Activated CD4-positive, alpha-beta memory T cell treated with anti-CD3 and anti-CD28 coated beads, Interleukin-2, amount 10 ng/mL, durations not matched to agents 7 days and 5 days (primary cell): ENCODE measurements at regions not wholly inside any gene's neighbourhood (a gene's known extent, or its start where the extent isn't known, plus 50 kb on each side); places are given as distances from the start of the nearest gene placed in this dataset.

ENCODE experiments used
- CTCF ChIA-PET: fragments of 350-600 bp; sonication (Branson Sonifier 250); formaldehyde crosslinking; loops from one replicate; lab custom pipeline; 2021; ENCODE audit warnings: antibody characterized with exemption, inconsistent platforms; lab: Charles Lee
- POLR2A ChIA-PET: fragments of 350-600 bp; sonication (Branson Sonifier 250); formaldehyde crosslinking; loops from one replicate; lab custom pipeline; 2021; ENCODE audit warnings: antibody characterized with exemption; lab: Charles Lee
- DNase-seq: peaks from one replicate; pipeline ENCODE4 v3.0.0-alpha.2; 2020
- H3K27ac Mint-ChIP-seq: one replicate; pipeline ENCODE4 v1.8.0; 2021; ENCODE audit warnings: mild to moderate bottlenecking, mixed read lengths
- H3K27me3 Mint-ChIP-seq: one replicate; pipeline ENCODE4 v1.8.0; 2021; ENCODE audit warnings: mixed read lengths
- H3K36me3 Mint-ChIP-seq: one replicate; pipeline ENCODE4 v1.8.0; 2021; ENCODE audit warnings: low read depth, mixed read lengths
- H3K4me1 Mint-ChIP-seq: one replicate; pipeline ENCODE4 v1.8.0; 2021; ENCODE audit warnings: mixed read lengths
- H3K4me3 Mint-ChIP-seq: one replicate; pipeline ENCODE4 v1.8.0; 2021; ENCODE audit warnings: mild to moderate bottlenecking, mixed read lengths
- H3K9me3 Mint-ChIP-seq: one replicate; pipeline ENCODE4 v1.8.0; 2021; ENCODE audit warnings: mixed read lengths

DNA sequence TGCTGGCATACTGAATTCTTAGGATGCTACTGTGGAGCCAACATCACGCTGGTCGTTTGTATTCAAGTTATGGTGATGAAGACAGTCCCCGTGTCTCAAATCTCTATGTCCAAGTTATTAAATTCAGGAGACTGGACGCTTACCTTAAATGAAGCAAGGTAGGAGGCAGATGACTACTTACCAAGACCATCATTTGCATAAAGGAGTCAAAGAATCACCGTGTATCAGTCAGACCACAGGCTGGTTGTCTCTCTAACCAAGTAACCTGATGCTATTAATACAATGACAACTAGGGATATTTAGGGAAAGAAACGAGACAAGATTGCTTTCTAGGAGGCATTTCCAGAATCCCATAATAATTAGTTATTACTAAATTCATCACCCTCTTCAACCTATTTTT, 78.1 kb upstream of the FRMD6 start:
- Mint-ChIP-seq H3K36me3 (no peaks in the 10 kb centered on the region), H3K9me3 (no peaks in the 10 kb centered on the region), H3K27ac (no peak overlapping the region), H3K27me3 (peaks cover 35% of the 10 kb centered on the region), H3K4me3 (no peak overlapping the region), H3K4me1 (peaks cover 13% of the 10 kb centered on the region)
- POLR2A ChIA-PET, result no interaction called here
- no peak for DNase-seq
- CTCF ChIA-PET, result no interaction called here

DNA sequence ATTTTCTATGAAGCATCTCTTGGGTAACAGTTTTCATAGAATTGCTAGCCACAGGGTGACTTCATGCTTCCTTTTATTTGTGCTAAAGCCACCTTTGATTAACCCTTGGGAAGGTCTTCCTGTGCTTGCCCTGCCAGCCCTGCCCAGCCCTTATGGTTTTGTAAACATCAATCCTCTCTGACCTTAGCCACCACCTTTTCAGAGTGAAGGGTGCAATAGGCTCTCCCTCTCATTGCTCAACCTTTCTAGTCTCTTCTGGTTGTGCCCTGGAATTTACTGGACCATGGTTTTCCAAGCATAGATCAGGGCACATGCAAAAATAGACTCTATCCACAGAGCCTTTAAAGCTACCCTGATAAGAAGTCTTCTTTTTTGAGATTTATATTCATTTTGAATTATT, 77.7 kb upstream of the FRMD6 start:
- no peaks in the 10 kb centered on the region for H3K36me3 Mint-ChIP-seq
- peaks cover 36% of the 10 kb centered on the region for H3K27me3 Mint-ChIP-seq
- CTCF ChIA-PET, result no interaction called here
- DNase-seq, result no peak
- POLR2A ChIA-PET, result no interaction called here
- H3K4me3 Mint-ChIP-seq, result no peak overlapping the region
- no peak overlapping the region for H3K27ac Mint-ChIP-seq
- no peaks in the 10 kb centered on the region for H3K9me3 Mint-ChIP-seq
- peaks cover 15% of the 10 kb centered on the region for H3K4me1 Mint-ChIP-seq

DNA sequence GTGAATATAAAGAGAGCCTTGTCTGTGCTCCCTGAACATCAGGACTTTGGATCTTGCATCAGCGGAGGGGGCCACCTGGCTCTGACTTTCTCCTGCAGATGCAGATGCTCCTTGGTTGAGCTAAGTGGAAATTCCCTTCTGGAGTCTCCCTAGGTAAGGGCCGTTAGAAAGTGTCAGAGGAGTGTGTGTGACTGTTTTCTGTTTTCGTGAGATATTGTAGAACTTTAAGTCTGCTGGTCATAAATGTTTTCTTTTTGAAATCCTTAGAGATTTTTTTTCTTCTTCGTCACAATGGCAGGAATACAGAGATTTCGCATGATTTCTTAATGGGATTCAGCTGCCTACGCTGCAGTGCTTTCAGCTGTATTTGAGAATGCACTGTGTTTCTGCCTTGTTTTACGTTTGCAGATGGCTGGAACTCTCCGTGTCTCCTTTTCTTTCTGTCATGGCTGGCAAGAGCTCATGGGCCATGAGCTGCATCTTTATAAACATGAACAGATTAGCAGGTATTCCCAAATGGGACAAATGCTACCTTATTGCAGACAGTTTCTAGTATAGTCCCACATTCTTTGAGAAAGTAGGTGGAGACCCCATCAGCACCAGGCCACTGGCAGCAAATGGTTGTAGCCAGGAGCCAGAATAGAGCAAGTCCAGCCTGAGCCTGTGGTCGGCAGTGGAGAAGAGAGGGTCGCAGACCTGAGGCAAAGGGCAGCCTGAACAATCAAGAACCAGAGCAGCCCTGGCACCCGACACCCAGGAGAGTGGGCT, 76.2 kb upstream of the FRMD6 start:
- Mint-ChIP-seq H3K27me3 (peaks cover 47% of the 10 kb centered on the region), H3K4me1 (peaks cover 15% of the 10 kb centered on the region), H3K36me3 (no peaks in the 10 kb centered on the region), H3K4me3 (no peak overlapping the region), H3K9me3 (no peaks in the 10 kb centered on the region), H3K27ac (no peak overlapping the region)
- CTCF ChIA-PET, result no interaction called here
- POLR2A ChIA-PET, result no interaction called here
- DNase-seq, result no peak

DNA sequence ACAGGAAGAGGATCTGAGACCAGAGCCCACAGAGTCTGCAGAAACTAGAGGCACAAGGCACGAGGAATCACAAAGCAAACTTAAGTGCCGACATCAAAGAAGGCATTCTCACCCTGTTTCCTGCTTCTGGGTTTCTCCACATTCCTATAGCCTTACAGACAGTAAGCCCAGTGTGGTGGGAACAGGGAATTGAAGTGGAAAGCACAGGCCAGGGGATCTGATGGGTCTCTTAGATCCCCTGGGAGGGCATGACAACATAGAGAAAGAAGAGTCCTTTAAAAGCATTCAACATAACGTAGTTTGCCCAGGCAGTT, 75.6 kb upstream of the FRMD6 start:
- ChIA-PET POLR2A (no interaction called here), CTCF (no interaction called here)
- Mint-ChIP-seq H3K9me3 (no peaks in the 10 kb centered on the region), H3K4me1 (peaks cover 15% of the 10 kb centered on the region), H3K27me3 (peaks cover 50% of the 10 kb centered on the region), H3K36me3 (no peaks in the 10 kb centered on the region), H3K27ac (no peak overlapping the region), H3K4me3 (no peak overlapping the region)
- DNase-seq, result no peak

DNA sequence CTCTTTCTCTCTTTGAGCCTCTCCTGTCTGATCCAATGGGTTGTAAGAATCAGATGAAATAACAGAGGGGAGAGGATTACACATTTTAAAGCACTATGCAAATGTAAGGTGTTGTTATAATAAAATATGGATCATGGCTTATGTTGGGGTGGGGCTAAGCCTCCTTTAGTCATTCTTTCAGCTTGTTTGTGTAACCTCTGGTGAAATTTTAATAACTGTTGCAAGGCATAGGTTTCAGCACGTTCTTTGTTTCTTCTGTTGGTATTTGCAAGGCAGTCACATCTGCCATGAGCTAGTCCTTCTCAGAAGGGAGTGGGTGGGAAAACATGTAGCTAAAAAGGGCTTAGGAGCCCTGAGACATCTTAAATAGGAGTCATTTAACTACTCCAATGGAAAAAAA, 74.8 kb upstream of the FRMD6 start:
- DNase-seq, result no peak
- Mint-ChIP-seq H3K4me1 (peaks cover 15% of the 10 kb centered on the region), H3K9me3 (no peaks in the 10 kb centered on the region), H3K36me3 (no peaks in the 10 kb centered on the region), H3K27ac (no peak overlapping the region), H3K27me3 (peaks cover 55% of the 10 kb centered on the region), H3K4me3 (no peak overlapping the region)
- ChIA-PET POLR2A (no interaction called here), CTCF (no interaction called here)

DNA sequence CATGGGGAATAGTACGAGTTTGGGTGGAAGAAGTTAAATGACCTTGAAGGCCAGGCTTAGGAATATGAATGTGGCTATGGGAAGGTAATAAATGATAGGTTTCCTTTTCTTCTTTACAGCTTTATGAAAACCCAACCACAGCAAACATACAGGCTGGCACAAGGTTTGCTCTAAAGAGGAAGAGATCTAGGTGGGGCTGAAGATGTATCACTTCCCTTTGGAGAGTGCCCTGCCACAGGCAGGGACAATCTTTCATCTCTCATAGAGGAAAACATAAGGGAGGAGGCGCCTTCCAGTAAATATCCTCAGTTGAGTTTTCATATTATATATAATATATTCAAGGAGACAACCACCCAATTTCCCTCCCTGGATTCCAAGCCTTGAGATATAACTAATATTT, 72.9 kb upstream of the FRMD6 start:
- no peak overlapping the region for H3K4me3 Mint-ChIP-seq
- peaks cover 9% of the 10 kb centered on the region for H3K4me1 Mint-ChIP-seq
- CTCF ChIA-PET, result no interaction called here
- H3K9me3 Mint-ChIP-seq, result no peaks in the 10 kb centered on the region
- no peaks in the 10 kb centered on the region for H3K36me3 Mint-ChIP-seq
- DNase-seq, result no peak
- POLR2A ChIA-PET, result no interaction called here
- H3K27ac Mint-ChIP-seq, result no peak overlapping the region
- H3K27me3 Mint-ChIP-seq, result peaks cover 55% of the 10 kb centered on the region

DNA sequence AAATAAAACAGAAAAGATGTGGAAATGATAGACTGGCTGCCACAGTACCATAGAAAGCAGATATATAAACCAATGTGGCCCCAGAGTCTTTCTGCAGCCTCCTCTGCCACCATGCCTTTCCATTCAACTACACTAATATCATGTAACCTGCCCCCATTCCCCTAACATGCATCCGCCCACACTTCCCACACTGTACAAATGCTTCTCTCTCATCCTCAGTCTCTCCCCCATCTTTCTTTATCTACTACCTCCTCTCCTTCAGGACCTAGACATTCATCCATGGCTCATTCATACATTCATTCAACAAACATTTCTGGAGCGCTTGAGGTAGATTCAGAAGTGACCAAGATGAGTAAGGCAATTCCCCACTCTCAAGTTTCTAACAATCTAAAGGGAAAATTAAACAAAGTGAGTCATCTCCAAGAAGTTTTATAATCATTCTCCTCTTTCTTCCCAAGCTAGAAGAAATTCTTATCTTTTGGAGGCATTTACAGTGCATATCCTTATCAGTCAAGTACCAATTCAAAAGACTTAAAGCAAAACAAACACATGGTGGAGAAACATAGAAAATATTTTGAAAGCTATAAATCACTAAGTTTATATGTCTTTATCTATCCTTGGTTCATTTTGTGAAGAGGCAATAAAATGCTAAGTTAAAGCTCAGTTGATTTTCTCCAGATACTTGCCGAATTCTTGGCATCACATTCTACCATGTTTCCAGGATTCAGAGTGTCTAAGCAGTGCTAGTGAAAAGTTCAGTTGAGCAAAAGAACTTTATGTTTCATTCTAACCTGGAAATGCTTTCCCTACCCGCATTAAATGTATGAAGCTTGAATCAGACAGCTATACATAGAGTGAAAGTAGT, 70.5 kb upstream of the FRMD6 start:
- peaks cover 55% of the 10 kb centered on the region for H3K27me3 Mint-ChIP-seq
- H3K4me3 Mint-ChIP-seq, result no peak overlapping the region

DNA sequence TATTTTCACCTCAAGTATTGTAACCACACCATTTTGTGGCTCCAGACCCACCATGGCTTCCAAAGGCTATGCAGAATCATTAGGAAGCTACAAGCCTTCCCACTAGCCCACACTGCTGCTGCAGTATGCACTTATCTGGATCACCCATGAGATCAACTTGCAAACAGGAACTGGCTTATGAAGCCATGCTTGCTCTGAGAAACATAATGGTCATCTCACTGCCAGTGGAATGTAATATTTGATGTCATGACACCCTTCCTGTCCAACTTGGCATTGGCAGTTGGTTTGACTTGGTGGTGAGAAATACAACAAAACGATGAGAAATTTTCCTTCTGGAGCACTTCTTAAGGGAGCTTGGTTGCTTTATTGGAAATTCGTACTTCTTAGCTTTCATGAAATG, 69.3 kb upstream of the FRMD6 start:
- H3K4me1 Mint-ChIP-seq, result peaks cover 4% of the 10 kb centered on the region
- H3K4me3 Mint-ChIP-seq, result no peak overlapping the region
- no peak overlapping the region for H3K27ac Mint-ChIP-seq
- DNase-seq, result no peak
- H3K27me3 Mint-ChIP-seq, result peaks cover 48% of the 10 kb centered on the region
- H3K36me3 Mint-ChIP-seq, result no peaks in the 10 kb centered on the region
- ChIA-PET CTCF (no interaction called here), POLR2A (no interaction called here)
- no peaks in the 10 kb centered on the region for H3K9me3 Mint-ChIP-seq

More for the DNA sequence above, 70.5 kb upstream of the FRMD6 start:
- H3K4me1 Mint-ChIP-seq, result peaks cover 4% of the 10 kb centered on the region
- ChIA-PET CTCF (interaction anchor here (0.5 kb wide), 1 partner anchor 337 kb away, joined by 3 read pairs; no protein-coding TSS in a partner anchor), POLR2A (no interaction called here)
- no peaks in the 10 kb centered on the region for H3K9me3 Mint-ChIP-seq
- DNase-seq, result no peak
- H3K27ac Mint-ChIP-seq, result no peak overlapping the region
- no peaks in the 10 kb centered on the region for H3K36me3 Mint-ChIP-seq

DNA sequence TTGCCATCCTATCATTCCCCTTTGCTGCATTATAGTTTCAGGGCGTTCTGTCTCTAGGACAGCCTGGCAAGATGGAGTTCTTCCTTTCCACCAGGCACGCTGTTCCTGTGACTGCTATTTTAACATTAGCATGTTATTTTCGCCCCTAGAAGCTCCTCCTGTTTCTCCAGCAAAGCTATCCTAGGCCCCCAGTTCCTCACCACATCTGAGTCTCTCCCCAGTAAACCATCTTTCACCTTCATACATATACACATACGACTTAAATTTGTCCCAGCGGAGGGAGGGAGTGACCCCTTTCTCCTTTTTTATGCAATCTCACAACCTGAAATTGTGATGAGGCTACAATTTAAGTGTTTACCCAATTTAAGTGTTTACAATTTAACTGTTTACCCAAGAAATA, 66.7 kb upstream of the FRMD6 start:
- peaks cover 38% of the 10 kb centered on the region for H3K27me3 Mint-ChIP-seq
- no peaks in the 10 kb centered on the region for H3K4me1 Mint-ChIP-seq
- no peak for DNase-seq
- no peaks in the 10 kb centered on the region for H3K9me3 Mint-ChIP-seq
- ChIA-PET CTCF (no interaction called here), POLR2A (no interaction called here)
- no peak overlapping the region for H3K27ac Mint-ChIP-seq
- no peak overlapping the region for H3K4me3 Mint-ChIP-seq
- no peaks in the 10 kb centered on the region for H3K36me3 Mint-ChIP-seq

DNA sequence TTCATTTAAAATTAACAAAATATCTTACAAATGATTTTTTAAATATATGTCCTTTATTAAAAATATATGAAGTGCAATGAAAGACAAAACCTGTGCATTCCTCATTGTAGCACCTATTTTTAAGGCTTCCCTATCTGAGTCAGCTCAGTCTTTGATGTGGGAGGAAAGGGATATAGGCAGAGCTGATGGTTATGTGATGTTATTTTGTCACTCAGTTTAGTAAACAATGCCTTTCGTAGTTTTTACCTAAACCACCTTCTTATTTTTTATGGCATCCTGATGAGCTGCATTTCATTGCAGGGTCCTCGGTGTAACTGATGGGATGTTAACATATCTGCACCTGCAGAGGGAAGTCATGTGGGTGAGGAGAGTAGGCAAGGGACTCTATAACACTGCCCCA, 58.9 kb upstream of the FRMD6 start:
- Mint-ChIP-seq H3K27me3 (peaks cover 15% of the 10 kb centered on the region), H3K4me3 (no peak overlapping the region), H3K27ac (no peak overlapping the region), H3K4me1 (peaks cover 8% of the 10 kb centered on the region), H3K36me3 (no peaks in the 10 kb centered on the region), H3K9me3 (no peaks in the 10 kb centered on the region)
- CTCF ChIA-PET, result interaction anchor here (0.5 to 1.1 kb wide), 2 partner anchors 60 to 187 kb away, joined by 3 read pairs; no protein-coding TSS in a partner anchor
- no peak for DNase-seq
- POLR2A ChIA-PET, result no interaction called here

DNA sequence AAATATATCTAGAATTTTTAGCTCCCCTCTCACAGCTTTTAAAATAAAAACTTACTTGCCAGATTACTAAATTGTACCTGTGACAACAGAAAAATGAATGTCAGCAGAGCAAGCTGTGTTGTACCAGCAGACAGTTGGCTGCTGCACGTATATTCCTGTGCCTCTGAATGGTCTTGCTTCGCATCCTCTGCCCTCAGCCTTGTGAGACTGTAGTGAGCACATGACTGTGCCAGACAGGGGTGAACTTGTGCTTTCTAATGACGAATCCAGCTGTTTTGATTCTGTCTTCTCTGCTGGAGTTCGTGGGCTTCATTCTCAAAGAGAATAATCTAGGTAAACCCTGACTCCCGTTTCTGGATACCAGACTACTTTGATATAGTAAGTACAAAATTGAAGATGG, 58.3 kb upstream of the FRMD6 start:
- no peak for DNase-seq
- Mint-ChIP-seq H3K36me3 (no peaks in the 10 kb centered on the region), H3K4me3 (no peak overlapping the region), H3K4me1 (peaks cover 8% of the 10 kb centered on the region), H3K27ac (no peak overlapping the region), H3K27me3 (peaks cover 15% of the 10 kb centered on the region), H3K9me3 (no peaks in the 10 kb centered on the region)
- CTCF ChIA-PET, result interaction anchor here (0.5 to 1.1 kb wide), 2 partner anchors 59 to 186 kb away, joined by 3 read pairs; no protein-coding TSS in a partner anchor
- POLR2A ChIA-PET, result no interaction called here

DNA sequence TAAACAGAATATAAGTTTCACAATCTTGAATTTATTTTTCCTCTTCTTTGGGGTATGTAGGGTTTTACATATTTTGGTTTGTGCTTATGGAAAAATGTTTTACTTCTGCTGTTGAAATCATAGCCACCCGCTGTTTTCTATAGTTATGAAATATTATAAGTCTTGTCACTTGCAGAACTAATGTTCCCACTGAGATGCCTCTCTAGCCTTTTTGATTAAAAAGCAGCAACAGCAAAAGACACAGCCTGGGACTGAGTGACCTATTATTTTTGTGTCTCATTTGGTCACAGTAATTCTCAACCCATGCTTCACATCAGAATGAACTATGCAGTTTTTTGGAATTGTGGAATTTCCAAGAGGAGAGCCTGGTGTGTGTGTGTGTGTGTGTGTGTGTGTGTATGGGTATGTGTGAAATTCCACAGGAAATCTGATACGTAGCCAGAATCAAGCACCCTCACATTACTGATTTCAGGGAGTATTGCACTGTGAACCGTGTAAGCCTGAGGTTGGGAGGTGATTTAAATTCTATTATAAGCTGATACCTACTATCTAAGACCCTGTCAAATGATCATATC, 55.7 kb upstream of the FRMD6 start:
- ChIA-PET POLR2A (no interaction called here), CTCF (no interaction called here)
- no peaks in the 10 kb centered on the region for H3K9me3 Mint-ChIP-seq
- H3K4me3 Mint-ChIP-seq, result no peak overlapping the region
- H3K36me3 Mint-ChIP-seq, result no peaks in the 10 kb centered on the region
- no peak overlapping the region for H3K27ac Mint-ChIP-seq
- peaks cover 8% of the 10 kb centered on the region for H3K4me1 Mint-ChIP-seq
- no peak for DNase-seq
- H3K27me3 Mint-ChIP-seq, result peaks cover 13% of the 10 kb centered on the region

DNA sequence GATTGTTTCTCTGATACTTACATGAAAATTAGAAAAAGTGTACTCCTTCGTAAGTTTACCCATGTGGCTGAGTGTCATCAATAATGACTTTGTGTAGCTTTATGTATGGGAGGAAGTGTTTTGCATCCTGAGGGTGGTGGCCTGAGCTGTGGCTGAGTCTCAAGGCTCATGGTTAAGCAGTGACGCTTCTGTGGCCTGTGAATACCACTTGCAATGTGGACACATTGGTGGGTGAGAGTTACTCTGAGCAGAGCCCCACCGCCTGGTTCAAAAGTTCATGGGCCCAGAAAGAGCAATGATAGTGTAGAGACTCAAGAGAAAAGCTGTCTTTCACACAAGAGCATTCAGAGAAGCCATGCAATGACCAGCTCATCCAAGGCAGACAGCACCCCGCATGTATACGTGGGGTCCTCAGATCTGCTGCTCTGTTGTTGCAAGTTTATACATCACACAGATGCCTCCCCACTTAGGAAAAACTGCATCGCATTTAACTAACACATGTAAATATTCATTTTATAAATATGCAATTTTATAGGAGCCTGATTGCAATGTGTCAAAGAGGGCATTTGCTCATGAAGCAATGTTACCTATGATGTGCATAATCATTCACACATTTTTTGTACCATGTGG, 55.1 kb upstream of the FRMD6 start:
- Mint-ChIP-seq H3K27me3 (peaks cover 13% of the 10 kb centered on the region), H3K4me3 (no peak overlapping the region), H3K27ac (no peak overlapping the region), H3K36me3 (no peaks in the 10 kb centered on the region), H3K4me1 (peaks cover 8% of the 10 kb centered on the region), H3K9me3 (no peaks in the 10 kb centered on the region)
- CTCF ChIA-PET, result no interaction called here
- no peak for DNase-seq
- POLR2A ChIA-PET, result no interaction called here
